Body of pancreas (tissue), 4 donors: ENCODE measurements at regions not wholly inside any gene's neighbourhood (a gene's known extent, or its start where the extent isn't known, plus 50 kb on each side); places are given as distances from the start of the nearest gene placed in this dataset.
A peak's percentile ranks its signal among the peaks of the same experiment; 100 is the strongest.

Source experiments
- ATAC-seq: fragments of 150-250 bp; one replicate; pipeline ENCODE4 v1.9.1; 2016
- DNase-seq, 4 donors: peaks; one replicate each; pipeline ENCODE4 v3.0.0-alpha.2; 2019
- H3K27ac ChIP-seq, 4 donors: fragments of 200-600 bp; sonication (generic); 1 replicate in 3 of 4; 2 replicates in 1 of 4; pipeline versions ENCODE4 v1.5.1 to v1.6.1; 2016 to 2019; ENCODE audit warnings: mild to moderate bottlenecking in 1 of 4, mixed read lengths in 1 of 4, moderate library complexity in 1 of 4
- H3K27me3 ChIP-seq, 2 donors: fragments of 200-600 bp; sonication (generic); one replicate each; pipeline ENCODE4 v1.6.0; 2016; ENCODE audit warnings: mild to moderate bottlenecking in 1 of 2
- H3K36me3 ChIP-seq, 2 donors: fragments of 200-600 bp; sonication (generic); replicated peaks in 1 of 2; 2 replicates each; pipeline ENCODE4 v1.5.1; 2016; ENCODE audit warnings: low read depth in 2 of 2; ENCODE audit not compliant: insufficient read depth in 1 of 2
- H3K4me1 ChIP-seq: fragments of 200-600 bp; sonication (generic); one replicate; pipeline ENCODE4 v1.6.0; 2016
- H3K4me3 ChIP-seq, 2 donors: fragments of 200-600 bp; sonication (generic); 1 replicate in 1 of 2; 2 replicates in 1 of 2; pipeline ENCODE4 v1.5.1; 2016 to 2019
- H3K9me3 ChIP-seq, 3 donors: fragments of 200-600 bp; sonication (generic); 1 replicate in 2 of 3; 2 replicates in 1 of 3; pipeline ENCODE4 v1.5.1; 2016
- CTCF ChIP-seq, 7 experiments: fragments of 450-650 bp in 4 of 7; fragments of 200-600 bp in 3 of 7; sonication (generic) in 3 of 7; IDR thresholded peaks; one replicate each; pipeline ENCODE4 v1.5.1; 2016 to 2019; ENCODE audit warnings: antibody characterized with exemption in 7 of 7
- POLR2A ChIP-seq, 3 donors: fragments of 450-650 bp; IDR thresholded peaks; one replicate each; pipeline ENCODE4 v1.6.1; 2016; ENCODE audit warnings: antibody characterized with exemption in 3 of 3, mild to moderate bottlenecking in 2 of 3
- WGBS, 2 donors: methylation state at CpG; one replicate each; pipeline ENCODE4 v1.1.5; 2017; 5-methylcytosine and 5-hydroxymethylcytosine counted together
- intact Hi-C: fragments of 100-400 bp; cut with DNase I; formaldehyde crosslinking; loops from one replicate; pipeline ENCODE4 v1.15.1; 2023

- intact Hi-C loops: loop anchor here (10.0 kb wide), 1 partner anchor 1233 kb away; no protein-coding TSS in a partner anchor
- Histone ChIP-seq H3K27me3 (no peaks in the 10 kb centered on the region), H3K9me3 (no peaks in the 10 kb centered on the region), H3K36me3 (no peaks in the 10 kb centered on the region), H3K4me1 (peaks cover 5% of the 10 kb centered on the region), H3K27ac (no peak overlapping the region), H3K4me3 (no peak overlapping the region)
- TF ChIP-seq POLR2A (IDR thresholded peaks at IDR 0.05) (no peak), CTCF (IDR thresholded peaks at IDR 0.05) (peak; percentile 59 to 78 (median 61))
- ATAC-seq: no peak
- DNase-seq: peak; percentile 41 to 57 (median 50)
- WGBS, 2 donors: 34 to 59% methylated on average over 2 of the region's 2 CpGs
Observed at GRCh38 chr20:52312132-52312729, 120.7 kb upstream of the ZFP64 start.

- Histone ChIP-seq H3K9me3 (no peaks in the 10 kb centered on the region), H3K27me3 (no peaks in the 10 kb centered on the region), H3K4me3 (no peak overlapping the region), H3K36me3 (no peaks in the 10 kb centered on the region), H3K4me1 (peaks cover 5% of the 10 kb centered on the region), H3K27ac (no peak overlapping the region)
- ATAC-seq (no peak), DNase-seq (no peak)
- intact Hi-C loops: loop anchor here (10.0 kb wide), 1 partner anchor 1233 kb away; no protein-coding TSS in a partner anchor
- 63 to 65% methylated on average over 8 of the region's 8 CpGs for WGBS, 2 donors
- TF ChIP-seq CTCF (IDR thresholded peaks at IDR 0.05): no peak
- no peak for TF ChIP-seq POLR2A (IDR thresholded peaks at IDR 0.05)
Observed at GRCh38 chr20:52311209-52311794, 119.7 kb upstream of the ZFP64 start.

- ATAC-seq (no peak), DNase-seq (no peak)
- Histone ChIP-seq H3K4me3 (no peak overlapping the region), H3K4me1 (peaks cover 5% of the 10 kb centered on the region), H3K9me3 (no peaks in the 10 kb centered on the region), H3K36me3 (no peaks in the 10 kb centered on the region), H3K27ac (no peak overlapping the region), H3K27me3 (no peaks in the 10 kb centered on the region)
- 55 to 58% methylated on average over 7 of the region's 7 CpGs for WGBS, 2 donors
- intact Hi-C loops: loop anchor here (10.0 kb wide), 1 partner anchor 906 kb away; no protein-coding TSS in a partner anchor
- TF ChIP-seq POLR2A (IDR thresholded peaks at IDR 0.05) (no peak), CTCF (IDR thresholded peaks at IDR 0.05) (no peak)
Observed at GRCh38 chr20:52309181-52309580, 117.6 kb upstream of the ZFP64 start.

GRCh38 chr20:52306477-52306876 lies 114.9 kb upstream of the ZFP64 start:
- Histone ChIP-seq H3K9me3 (no peaks in the 10 kb centered on the region), H3K4me1 (no peaks in the 10 kb centered on the region), H3K27ac (no peak overlapping the region), H3K27me3 (no peaks in the 10 kb centered on the region), H3K36me3 (no peaks in the 10 kb centered on the region), H3K4me3 (no peak overlapping the region)
- 77 to 78% methylated on average over 4 of the region's 4 CpGs for WGBS, 2 donors
- ATAC-seq (no peak), DNase-seq (no peak)
- TF ChIP-seq CTCF (IDR thresholded peaks at IDR 0.05): no peak
- no peak for TF ChIP-seq POLR2A (IDR thresholded peaks at IDR 0.05)
- intact Hi-C loops: loop anchor here (10.0 kb wide), 1 partner anchor 908 kb away; no protein-coding TSS in a partner anchor
